SK-N-SH treated with all-trans-retinoic acid at 6 μM for 48 hours (cell line): ENCODE measurements at regions not wholly inside any gene's neighbourhood (a gene's known extent, or its start where the extent isn't known, plus 50 kb on each side); places are given as distances from the start of the nearest gene placed in this dataset.

ENCODE experiments used
- ATAC-seq: fragments of 200-7000 bp; cut with Tn5 transposase; 3 replicates; pipeline ENCODE4 v1.9.1; 2020; ENCODE audit warnings: mild to moderate bottlenecking, moderate library complexity
- BACH2 ChIP-seq: fragments of 250-450 bp; sonication (Bioruptor Pico); IDR thresholded peaks from 2 replicates; pipeline ENCODE4 v1.9.0; 2021; ENCODE audit warnings: mild to moderate bottlenecking, borderline replicate concordance
- CREB5 ChIP-seq: fragments of 250-450 bp; sonication (Bioruptor Pico); IDR thresholded peaks from 2 replicates; pipeline ENCODE4 v1.5.1; 2020; ENCODE audit warnings: low read depth, mild to moderate bottlenecking, moderate library complexity
- CSDC2 ChIP-seq: fragments of 250-450 bp; sonication (Bioruptor Pico); IDR thresholded peaks from 2 replicates; pipeline ENCODE4 v1.5.0; 2020; ENCODE audit warnings: mild to moderate bottlenecking, moderate library complexity
- CSRNP3 ChIP-seq: fragments of 250-450 bp; sonication (Bioruptor Pico); IDR thresholded peaks from 2 replicates; pipeline ENCODE4 v1.5.1; 2021; ENCODE audit warnings: mild to moderate bottlenecking, moderate library complexity
- GLIS3 ChIP-seq: fragments of 250-450 bp; sonication (Bioruptor Pico); IDR thresholded peaks from 2 replicates; pipeline ENCODE4 v1.5.0; 2020; ENCODE audit warnings: mild to moderate bottlenecking, moderate library complexity
- ISL1 ChIP-seq: fragments of 250-450 bp; sonication (Bioruptor Pico); IDR thresholded peaks from 2 replicates; pipeline ENCODE4 v2.1.2; 2022; ENCODE audit warnings: mild to moderate bottlenecking, moderate library complexity
- OSR1 ChIP-seq: fragments of 250-450 bp; sonication (Bioruptor Pico); IDR thresholded peaks from 2 replicates; pipeline ENCODE4 v1.8.0; 2022; ENCODE audit warnings: moderate library complexity, mild to moderate bottlenecking, inconsistent platforms
- PATZ1 ChIP-seq: fragments of 250-450 bp; sonication (Bioruptor Pico); IDR thresholded peaks from 2 replicates; pipeline ENCODE4 v1.8.0; 2020; ENCODE audit warnings: mild to moderate bottlenecking, moderate library complexity, borderline replicate concordance
- POU6F1 ChIP-seq: fragments of 250-450 bp; sonication (Bioruptor Pico); IDR thresholded peaks from 2 replicates; pipeline ENCODE4 v1.8.0; 2021; ENCODE audit warnings: low read depth, mild to moderate bottlenecking, moderate library complexity, borderline replicate concordance
- PPARA ChIP-seq: fragments of 250-450 bp; sonication (Bioruptor Pico); IDR thresholded peaks from 2 replicates; pipeline ENCODE4 v1.5.0; 2020; ENCODE audit warnings: mild to moderate bottlenecking, borderline replicate concordance
- RARB ChIP-seq: fragments of 250-450 bp; sonication (Bioruptor Pico); IDR thresholded peaks from 2 replicates; pipeline ENCODE4 v1.8.0; 2021; ENCODE audit warnings: mild to moderate bottlenecking, moderate library complexity
- SNAI2 ChIP-seq: fragments of 250-450 bp; sonication (Bioruptor Pico); IDR thresholded peaks from 2 replicates; pipeline ENCODE4 v1.5.0; 2020; ENCODE audit warnings: mild to moderate bottlenecking, moderate library complexity
- TCF4 ChIP-seq: fragments of 250-450 bp; sonication (Bioruptor Pico); IDR thresholded peaks from 2 replicates; pipeline ENCODE4 v1.8.0; 2021; ENCODE audit warnings: mild to moderate bottlenecking, moderate library complexity, borderline replicate concordance
- TOX ChIP-seq: fragments of 250-450 bp; sonication (Bioruptor Pico); IDR thresholded peaks from 2 replicates; pipeline ENCODE4 v1.8.0; 2021; ENCODE audit warnings: mild to moderate bottlenecking, moderate library complexity, borderline replicate concordance
- TSHZ2 ChIP-seq: fragments of 250-450 bp; sonication (Bioruptor Pico); IDR thresholded peaks from 2 replicates; pipeline ENCODE4 v1.5.0; 2020; ENCODE audit warnings: mild to moderate bottlenecking, moderate library complexity
- ZC3H10 ChIP-seq: fragments of 250-450 bp; sonication (Bioruptor Pico); IDR thresholded peaks from 2 replicates; pipeline ENCODE4 v1.5.1; 2021; ENCODE audit warnings: mild to moderate bottlenecking, moderate library complexity
- ZFP3 ChIP-seq: fragments of 250-450 bp; sonication (Bioruptor Pico); IDR thresholded peaks from 2 replicates; pipeline ENCODE4 v1.5.0; 2020; ENCODE audit warnings: mild to moderate bottlenecking, moderate library complexity
- ZFP30 ChIP-seq: fragments of 450-650 bp; formaldehyde crosslinking; IDR thresholded peaks from 2 replicates; pipeline ENCODE4 v1.5.0; 2022; ENCODE audit warnings: mild to moderate bottlenecking, moderate library complexity
- ZNF565 ChIP-seq: fragments of 450-650 bp; formaldehyde crosslinking; conservative IDR thresholded peaks from 2 replicates; pipeline ENCODE4 v1.5.0; 2020; ENCODE audit warnings: low read depth, mild to moderate bottlenecking, moderate library complexity

GRCh38 chr12:42892702-42893551, 303.4 kb upstream of the PRICKLE1 start:
- no peak for TF ChIP-seq ISL1 (CRISPR knock-in tag)
- no peak for TF ChIP-seq ZFP3 (CRISPR knock-in tag)
- no peak for TF ChIP-seq ZC3H10 (CRISPR knock-in tag)
- TF ChIP-seq TCF4 (CRISPR knock-in tag): no peak
- TF ChIP-seq, all 23 proteins: peak for 0
- ATAC-seq: no peak

- TF ChIP-seq PATZ1 (CRISPR knock-in tag) (no peak), ISL1 (CRISPR knock-in tag) (0 out of 2 replicates have a peak, but pooled peaks have one; percentile 18), ZFP30 (CRISPR knock-in tag) (no peak), CREB5 (CRISPR knock-in tag) (no peak)
- no peak for ATAC-seq
These were observed 298.1 kb upstream of the PRICKLE1 start for GRCh38 chr12:42887657-42888056.

- TF ChIP-seq SNAI2 (CRISPR knock-in tag): no peak
- no peak for TF ChIP-seq BACH2 (CRISPR knock-in tag)
- no peak for TF ChIP-seq TOX
- no peak for TF ChIP-seq CSRNP3 (CRISPR knock-in tag)
- TF ChIP-seq RARB (CRISPR knock-in tag): no peak
- TF ChIP-seq PATZ1 (CRISPR knock-in tag): no peak
- TF ChIP-seq CSDC2 (CRISPR knock-in tag): no peak
- no peak for TF ChIP-seq POU6F1 (CRISPR knock-in tag)
- no peak for ATAC-seq
These were observed 296.6 kb upstream of the PRICKLE1 start for GRCh38 chr12:42886160-42886559.

GRCh38 chr12:42885677-42886076, 296.1 kb upstream of the PRICKLE1 start:
- no peak for ATAC-seq
- TF ChIP-seq POU6F1 (CRISPR knock-in tag) (no peak), ZNF565 (CRISPR knock-in tag) (no peak), TOX (no peak), CSRNP3 (CRISPR knock-in tag) (no peak), RARB (CRISPR knock-in tag) (no peak), OSR1 (CRISPR knock-in tag) (no peak), ISL1 (CRISPR knock-in tag) (no peak), TCF4 (CRISPR knock-in tag) (no peak), TSHZ2 (CRISPR knock-in tag) (no peak), GLIS3 (CRISPR knock-in tag) (no peak), PPARA (CRISPR knock-in tag) (no peak), ZFP30 (CRISPR knock-in tag) (no peak)
